Liver (tissue), 3 donors: ENCODE measurements at regions not wholly inside any gene's neighbourhood (a gene's known extent, or its start where the extent isn't known, plus 50 kb on each side); places are given as distances from the start of the nearest gene placed in this dataset.

Experiments used
- CTCF ChIP-seq: fragments of 150-350 bp; IDR thresholded peaks from 2 replicates; pipeline ENCODE4 v1.5.1; 2017; ENCODE audit warnings: improper control_type of control experiment, low read depth, low read length; ENCODE audit not compliant: missing input control
- JUND ChIP-seq, 2 donors: IDR thresholded peaks; 2 replicates each; pipeline ENCODE4 v1.6.1; 2016; ENCODE audit warnings: antibody characterized with exemption in 2 of 2
- donor health status: healthy.
- donor health status: healthy.

GRCh38 chr2:234823877-234824376 lies 127.9 kb upstream of the SH3BP4 start:
- TF ChIP-seq JUND (IDR thresholded peaks at IDR 0.05) (peak; percentile 61 to 82), CTCF (no peak)
